Liver (tissue), 3 donors: ENCODE measurements at regions not wholly inside any gene's neighbourhood (a gene's known extent, or its start where the extent isn't known, plus 50 kb on each side); places are given as distances from the start of the nearest gene placed in this dataset.

Source experiments
- CTCF ChIP-seq: fragments of 150-350 bp; IDR thresholded peaks from 2 replicates; pipeline ENCODE4 v1.5.1; 2017; ENCODE audit warnings: improper control_type of control experiment, low read depth, low read length; ENCODE audit not compliant: missing input control
- EGR1 ChIP-seq, 2 donors: IDR thresholded peaks; 2 replicates each; pipeline ENCODE4 v1.6.1; 2016 to 2018; ENCODE audit warnings: antibody characterized with exemption in 2 of 2, low read depth in 2 of 2
- FOXA1 ChIP-seq: IDR thresholded peaks from 2 replicates; pipeline ENCODE4 v1.6.1; 2016; ENCODE audit warnings: antibody characterized with exemption
- FOXA2 ChIP-seq: IDR thresholded peaks from 2 replicates; pipeline ENCODE4 v1.6.1; 2016; ENCODE audit warnings: antibody characterized with exemption
- GABPA ChIP-seq, 2 donors: IDR thresholded peaks in 1 of 2; conservative IDR thresholded peaks in 1 of 2; 2 replicates each; pipeline ENCODE4 v1.6.1; 2016; ENCODE audit warnings: antibody characterized with exemption in 2 of 2, mild to moderate bottlenecking in 1 of 2, moderate library complexity in 1 of 2
- RAD21 ChIP-seq, 2 donors: IDR thresholded peaks; 2 replicates each; pipeline ENCODE4 v1.6.1; 2016; ENCODE audit warnings: antibody characterized with exemption in 2 of 2, mild to moderate bottlenecking in 2 of 2
- SP1 ChIP-seq: IDR thresholded peaks from 2 replicates; pipeline ENCODE4 v1.6.1; 2018; ENCODE audit warnings: antibody characterized with exemption, mild to moderate bottlenecking
- TAF1 ChIP-seq: conservative IDR thresholded peaks from 2 replicates; pipeline ENCODE4 v1.6.1; 2016; ENCODE audit warnings: antibody characterized with exemption, mild to moderate bottlenecking
- YY1 ChIP-seq: IDR thresholded peaks from 2 replicates; pipeline ENCODE4 v1.6.1; 2016; ENCODE audit warnings: antibody characterized with exemption, mild to moderate bottlenecking
- ZBTB33 ChIP-seq: IDR thresholded peaks from 2 replicates; pipeline ENCODE4 v1.6.1; 2016; ENCODE audit warnings: antibody characterized with exemption
- TF ChIP-seq, protein P1 (sequence below): IDR thresholded peaks from 2 replicates; pipeline ENCODE4 v1.6.1; 2016; ENCODE audit warnings: antibody characterized with exemption, mild to moderate bottlenecking
- donor health status: healthy.
- donor health status: healthy.

GRCh38 chr7:128154504-128154903 lies 86.6 kb upstream of the LEP start:
- TF ChIP-seq GABPA (IDR thresholded peaks at IDR 0.05 in 1 of 2, conservative IDR thresholded peaks at IDR 0.05 in 1 of 2) (no peak), CTCF (no peak), FOXA1 (no peak), YY1 (no peak), TAF1 (no peak), ZBTB33 (no peak), SP1 (no peak), RAD21 (IDR thresholded peaks at IDR 0.05) (no peak), FOXA2 (no peak), EGR1 (IDR thresholded peaks at IDR 0.05; ENCODE audit: low read depth in 2 of 2) (no peak)
- TF ChIP-seq, protein P1, sequence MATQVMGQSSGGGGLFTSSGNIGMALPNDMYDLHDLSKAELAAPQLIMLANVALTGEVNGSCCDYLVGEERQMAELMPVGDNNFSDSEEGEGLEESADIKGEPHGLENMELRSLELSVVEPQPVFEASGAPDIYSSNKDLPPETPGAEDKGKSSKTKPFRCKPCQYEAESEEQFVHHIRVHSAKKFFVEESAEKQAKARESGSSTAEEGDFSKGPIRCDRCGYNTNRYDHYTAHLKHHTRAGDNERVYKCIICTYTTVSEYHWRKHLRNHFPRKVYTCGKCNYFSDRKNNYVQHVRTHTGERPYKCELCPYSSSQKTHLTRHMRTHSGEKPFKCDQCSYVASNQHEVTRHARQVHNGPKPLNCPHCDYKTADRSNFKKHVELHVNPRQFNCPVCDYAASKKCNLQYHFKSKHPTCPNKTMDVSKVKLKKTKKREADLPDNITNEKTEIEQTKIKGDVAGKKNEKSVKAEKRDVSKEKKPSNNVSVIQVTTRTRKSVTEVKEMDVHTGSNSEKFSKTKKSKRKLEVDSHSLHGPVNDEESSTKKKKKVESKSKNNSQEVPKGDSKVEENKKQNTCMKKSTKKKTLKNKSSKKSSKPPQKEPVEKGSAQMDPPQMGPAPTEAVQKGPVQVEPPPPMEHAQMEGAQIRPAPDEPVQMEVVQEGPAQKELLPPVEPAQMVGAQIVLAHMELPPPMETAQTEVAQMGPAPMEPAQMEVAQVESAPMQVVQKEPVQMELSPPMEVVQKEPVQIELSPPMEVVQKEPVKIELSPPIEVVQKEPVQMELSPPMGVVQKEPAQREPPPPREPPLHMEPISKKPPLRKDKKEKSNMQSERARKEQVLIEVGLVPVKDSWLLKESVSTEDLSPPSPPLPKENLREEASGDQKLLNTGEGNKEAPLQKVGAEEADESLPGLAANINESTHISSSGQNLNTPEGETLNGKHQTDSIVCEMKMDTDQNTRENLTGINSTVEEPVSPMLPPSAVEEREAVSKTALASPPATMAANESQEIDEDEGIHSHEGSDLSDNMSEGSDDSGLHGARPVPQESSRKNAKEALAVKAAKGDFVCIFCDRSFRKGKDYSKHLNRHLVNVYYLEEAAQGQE: no peak
